AG04450 (cell line): ENCODE measurements at regions not wholly inside any gene's neighbourhood (a gene's known extent, or its start where the extent isn't known, plus 50 kb on each side); places are given as distances from the start of the nearest gene placed in this dataset.

ENCODE experiments used
- CTCF ChIA-PET: fragments of 300-600, 350-600 bp; formaldehyde crosslinking; extraction: SDS; loops from one replicate; lab custom pipeline; 2022; ENCODE audit warnings: antibody characterized with exemption, inconsistent platforms; lab: Charles Lee
- POLR2A ChIA-PET: fragments of 350-600 bp; formaldehyde crosslinking; extraction: SDS; loops from one replicate; lab custom pipeline; 2021; ENCODE audit warnings: antibody characterized with exemption, inconsistent platforms; lab: Yijun Ruan, JAX
- DNase-seq: peaks from one replicate; pipeline ENCODE4 v3.0.0-alpha.2; 2011; ENCODE audit warnings: low read depth, low spot score
- H3K27ac ChIP-seq: one replicate; pipeline ENCODE4 v1.5.1; 2012; ENCODE audit warnings: low read depth, low read length, control low read depth
- H3K27me3 ChIP-seq: one replicate; pipeline ENCODE4 v1.6.0; 2012; ENCODE audit warnings: low read length; ENCODE audit not compliant: control insufficient read depth, insufficient read depth
- H3K4me3 ChIP-seq: 2 replicates; pipeline ENCODE4 v1.5.1; 2011; ENCODE audit warnings: mild to moderate bottlenecking, low read depth, low read length, control low read depth
- H3K9me3 ChIP-seq: 2 replicates; pipeline ENCODE4 v1.5.1; 2012; ENCODE audit warnings: low read length; ENCODE audit not compliant: control insufficient read depth, insufficient read depth
- CTCF ChIP-seq: IDR thresholded peaks from 2 replicates; pipeline ENCODE4 v1.5.1; 2011; ENCODE audit warnings: low read depth, low read length, control low read depth, inconsistent platforms

- DNase-seq, result no peak
- no peaks in the 10 kb centered on the region for H3K9me3 ChIP-seq
- H3K27ac ChIP-seq, result no peak overlapping the region
- TF ChIP-seq CTCF, result no peak
- no peak overlapping the region for H3K4me3 ChIP-seq
- ChIA-PET CTCF (no interaction called here), POLR2A (no interaction called here)
- H3K27me3 ChIP-seq, result no peaks in the 10 kb centered on the region
Observed at GRCh38 chr6:141744971-141745370, 387.8 kb upstream of the GJE1 start.

GRCh38 chr6:141744194-141744925, 388.4 kb upstream of the GJE1 start:
- no peak overlapping the region for H3K27ac ChIP-seq
- ChIA-PET CTCF (no interaction called here), POLR2A (no interaction called here)
- no peaks in the 10 kb centered on the region for H3K9me3 ChIP-seq
- no peak for TF ChIP-seq CTCF
- H3K27me3 ChIP-seq, result no peaks in the 10 kb centered on the region
- DNase-seq, result no peak
- H3K4me3 ChIP-seq, result no peak overlapping the region

DNA sequence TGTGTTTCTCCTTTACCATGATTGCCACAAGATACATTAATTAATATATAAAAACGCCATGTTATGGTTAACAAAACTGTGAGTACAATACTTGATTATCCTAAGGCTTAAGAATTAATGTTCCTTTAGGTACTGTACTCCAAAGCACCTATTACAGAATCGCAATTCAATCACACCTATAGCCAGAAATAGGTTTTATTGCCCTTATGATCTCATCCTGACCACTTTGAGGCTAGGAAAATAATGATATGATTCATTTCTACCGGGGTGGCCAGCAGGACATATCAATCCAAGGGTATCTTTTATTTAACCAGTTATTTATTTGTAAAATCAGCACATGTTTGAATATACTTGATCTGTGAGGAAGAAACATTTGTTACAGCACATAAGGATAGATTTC, 396.6 kb upstream of the GJE1 start:
- no peak for DNase-seq
- POLR2A ChIA-PET, result no interaction called here
- no peak for TF ChIP-seq CTCF
- CTCF ChIA-PET, result no interaction called here
- H3K4me3 ChIP-seq, result no peak overlapping the region
- H3K27me3 ChIP-seq, result no peaks in the 10 kb centered on the region
- H3K27ac ChIP-seq, result no peak overlapping the region
- no peaks in the 10 kb centered on the region for H3K9me3 ChIP-seq

DNA sequence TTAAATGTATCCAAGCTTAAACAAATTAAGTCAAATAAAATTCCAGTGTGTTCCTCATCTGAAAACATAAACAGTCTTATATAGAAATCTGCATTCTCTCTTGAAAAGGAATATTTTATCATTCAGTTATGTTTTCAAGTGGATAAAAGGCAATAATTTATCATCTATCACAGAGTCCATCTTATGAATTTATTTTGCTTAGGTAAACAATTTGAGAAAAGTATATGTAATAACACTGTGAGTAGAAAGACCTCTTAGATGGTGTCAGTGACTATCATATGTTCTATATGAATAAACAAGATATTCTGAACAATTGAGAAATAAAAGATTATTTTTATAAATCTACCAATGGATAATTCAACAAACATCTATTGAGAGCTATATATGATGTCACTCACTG, 397.6 kb upstream of the GJE1 start:
- H3K27me3 ChIP-seq, result no peaks in the 10 kb centered on the region
- TF ChIP-seq CTCF, result no peak
- H3K4me3 ChIP-seq, result no peak overlapping the region
- no peak overlapping the region for H3K27ac ChIP-seq
- no peaks in the 10 kb centered on the region for H3K9me3 ChIP-seq
- DNase-seq, result no peak
- ChIA-PET POLR2A (no interaction called here), CTCF (no interaction called here)

GRCh38 chr6:141734071-141734840, 398.5 kb upstream of the GJE1 start:
- ChIA-PET CTCF (no interaction called here), POLR2A (no interaction called here)
- no peak for DNase-seq

More at GRCh38 chr6:141734071-141734840, 398.5 kb upstream of the GJE1 start:
- no peak overlapping the region for H3K27ac ChIP-seq
- H3K27me3 ChIP-seq, result no peaks in the 10 kb centered on the region
- H3K9me3 ChIP-seq, result no peaks in the 10 kb centered on the region
- H3K4me3 ChIP-seq, result no peak overlapping the region
- no peak for TF ChIP-seq CTCF
